RWPE1 (cell line): ENCODE measurements at regions not wholly inside any gene's neighbourhood (a gene's known extent, or its start where the extent isn't known, plus 50 kb on each side); places are given as distances from the start of the nearest gene placed in this dataset.

Source experiments
- CTCF ChIA-PET: fragments of 350-600 bp; sonication (Branson Sonifier 250); formaldehyde crosslinking; extraction: SDS; loops from one replicate; lab custom pipeline; 2021; lab: Yijun Ruan, JAX
- POLR2A ChIA-PET: fragments of 400-600 bp; formaldehyde crosslinking; extraction: SDS; loops from one replicate; lab custom pipeline; 2020; ENCODE audit warnings: antibody characterized with exemption; ENCODE audit not compliant: low non-redundant PET; lab: Yijun Ruan, JAX
- DNase-seq: peaks from one replicate; pipeline ENCODE4 v3.0.0; 2012; ENCODE audit warnings: low spot score
- H3K27ac ChIP-seq: fragments of 450-650 bp; 2 replicates; pipeline ENCODE4 v1.5.1; 2017
- TF ChIP-seq, protein P1 (sequence below): fragments of 450-650 bp; conservative IDR thresholded peaks from 2 replicates; pipeline ENCODE4 v1.5.1; 2017; ENCODE audit warnings: low read depth, mild to moderate bottlenecking

DNA sequence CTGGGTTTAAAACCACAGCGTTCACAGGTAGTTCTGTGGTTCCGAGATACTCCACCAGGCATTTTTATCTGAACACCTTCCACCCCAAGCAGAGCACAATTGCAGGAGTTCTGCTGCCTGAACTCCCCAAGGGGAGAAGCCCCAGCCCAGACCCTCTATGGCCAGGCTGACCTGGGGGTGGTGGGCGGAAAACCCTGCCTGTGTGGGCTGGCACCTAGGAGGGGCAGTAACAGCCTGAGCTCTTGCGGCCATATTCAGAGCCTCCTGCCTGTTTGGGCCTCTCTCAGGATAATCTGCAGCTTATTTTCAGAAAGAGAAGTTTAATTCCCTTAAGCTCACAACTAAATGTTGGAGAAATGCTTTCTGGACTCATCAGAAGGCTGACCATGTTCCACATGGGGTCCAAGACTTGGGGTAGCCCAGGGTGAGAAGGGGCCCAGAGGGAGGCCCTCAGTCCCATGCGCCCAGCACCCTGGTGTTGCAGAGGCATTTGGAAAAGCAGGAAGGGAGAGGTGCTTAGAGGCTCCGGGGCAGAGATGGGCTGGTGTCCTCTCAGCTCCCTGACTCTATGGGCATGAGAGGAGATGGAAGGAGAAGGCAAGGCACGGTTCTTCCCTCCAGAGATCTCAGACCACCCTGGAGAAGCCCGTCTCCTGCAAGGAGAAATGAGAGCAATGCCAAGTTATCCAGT is 195.6 kb upstream of the TPM1 start:
- POLR2A ChIA-PET = no interaction called here
- H3K27ac ChIP-seq = no peak overlapping the region
- CTCF ChIA-PET = interaction anchor here (0.7 to 1.9 kb wide), 5 partner anchors 15 to 247 kb away, joined by 3 to 6 read pairs (median 3); no protein-coding TSS in a partner anchor
- TF ChIP-seq, protein P1, sequence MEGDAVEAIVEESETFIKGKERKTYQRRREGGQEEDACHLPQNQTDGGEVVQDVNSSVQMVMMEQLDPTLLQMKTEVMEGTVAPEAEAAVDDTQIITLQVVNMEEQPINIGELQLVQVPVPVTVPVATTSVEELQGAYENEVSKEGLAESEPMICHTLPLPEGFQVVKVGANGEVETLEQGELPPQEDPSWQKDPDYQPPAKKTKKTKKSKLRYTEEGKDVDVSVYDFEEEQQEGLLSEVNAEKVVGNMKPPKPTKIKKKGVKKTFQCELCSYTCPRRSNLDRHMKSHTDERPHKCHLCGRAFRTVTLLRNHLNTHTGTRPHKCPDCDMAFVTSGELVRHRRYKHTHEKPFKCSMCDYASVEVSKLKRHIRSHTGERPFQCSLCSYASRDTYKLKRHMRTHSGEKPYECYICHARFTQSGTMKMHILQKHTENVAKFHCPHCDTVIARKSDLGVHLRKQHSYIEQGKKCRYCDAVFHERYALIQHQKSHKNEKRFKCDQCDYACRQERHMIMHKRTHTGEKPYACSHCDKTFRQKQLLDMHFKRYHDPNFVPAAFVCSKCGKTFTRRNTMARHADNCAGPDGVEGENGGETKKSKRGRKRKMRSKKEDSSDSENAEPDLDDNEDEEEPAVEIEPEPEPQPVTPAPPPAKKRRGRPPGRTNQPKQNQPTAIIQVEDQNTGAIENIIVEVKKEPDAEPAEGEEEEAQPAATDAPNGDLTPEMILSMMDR = no peak
- DNase-seq = no peak

DNA sequence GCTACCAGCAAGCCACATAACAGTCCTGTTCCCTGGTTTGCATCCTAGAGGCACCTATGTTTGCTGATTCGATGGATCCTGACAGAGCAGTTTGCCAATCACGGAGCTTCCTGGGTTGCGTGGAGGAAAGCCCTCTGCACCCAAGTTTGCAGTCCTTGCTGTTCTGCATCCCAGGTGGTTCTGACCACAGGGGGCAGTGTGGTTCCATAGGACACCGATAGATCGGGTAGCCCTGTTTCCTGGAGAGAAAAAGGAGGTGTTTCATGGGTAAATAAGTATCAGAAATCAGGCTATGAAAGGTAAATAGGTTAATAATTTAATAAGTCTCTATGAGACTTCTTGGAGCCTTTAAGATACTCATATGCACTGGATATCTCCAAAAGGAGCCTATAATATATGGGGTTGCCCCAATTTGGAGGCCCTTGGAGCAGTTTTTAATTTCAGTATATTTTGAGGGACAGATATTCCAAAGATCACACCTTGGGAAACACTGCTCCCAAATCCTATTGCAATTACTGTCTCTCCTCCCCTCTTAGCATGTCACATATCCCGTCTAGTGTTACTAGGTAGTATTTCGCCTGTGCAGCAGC is 194.6 kb upstream of the TPM1 start:
- CTCF ChIA-PET = interaction anchor here (0.5 to 1.9 kb wide), 14 partner anchors 10 to 246 kb away, joined by 3 to 6 read pairs (median 3); no protein-coding TSS in a partner anchor
- no peak overlapping the region for H3K27ac ChIP-seq
- POLR2A ChIA-PET = no interaction called here
- TF ChIP-seq, protein P1 = peak; percentile 83
- DNase-seq = peak; percentile 64

DNA sequence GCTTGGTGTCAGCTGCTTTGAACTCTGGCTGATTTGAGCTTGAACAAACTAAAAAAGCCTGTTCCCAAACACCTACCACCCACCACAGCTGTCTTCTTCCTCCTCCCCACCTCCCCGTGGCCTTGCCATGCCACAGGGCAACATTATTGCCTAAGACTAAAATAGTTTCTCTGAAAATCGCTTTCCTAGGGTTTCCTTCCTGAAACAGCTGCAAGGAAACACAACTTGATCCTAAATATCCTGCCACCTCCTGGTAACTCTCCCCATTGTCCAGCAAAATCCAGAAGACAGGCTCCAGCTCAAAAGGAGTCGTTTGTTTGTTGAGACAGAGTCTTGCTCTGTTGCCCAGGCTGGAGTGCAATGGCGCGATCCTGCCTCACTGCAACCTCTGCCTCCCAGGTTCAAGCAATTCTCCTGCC is 193.9 kb upstream of the TPM1 start:
- H3K27ac ChIP-seq = no peak overlapping the region
- CTCF ChIA-PET = interaction anchor here (0.7 to 1.2 kb wide), 5 partner anchors 9 to 244 kb away, joined by 3 to 6 read pairs (median 3); no protein-coding TSS in a partner anchor
- POLR2A ChIA-PET = no interaction called here
- DNase-seq = no peak
- TF ChIP-seq, protein P1 = no peak

DNA sequence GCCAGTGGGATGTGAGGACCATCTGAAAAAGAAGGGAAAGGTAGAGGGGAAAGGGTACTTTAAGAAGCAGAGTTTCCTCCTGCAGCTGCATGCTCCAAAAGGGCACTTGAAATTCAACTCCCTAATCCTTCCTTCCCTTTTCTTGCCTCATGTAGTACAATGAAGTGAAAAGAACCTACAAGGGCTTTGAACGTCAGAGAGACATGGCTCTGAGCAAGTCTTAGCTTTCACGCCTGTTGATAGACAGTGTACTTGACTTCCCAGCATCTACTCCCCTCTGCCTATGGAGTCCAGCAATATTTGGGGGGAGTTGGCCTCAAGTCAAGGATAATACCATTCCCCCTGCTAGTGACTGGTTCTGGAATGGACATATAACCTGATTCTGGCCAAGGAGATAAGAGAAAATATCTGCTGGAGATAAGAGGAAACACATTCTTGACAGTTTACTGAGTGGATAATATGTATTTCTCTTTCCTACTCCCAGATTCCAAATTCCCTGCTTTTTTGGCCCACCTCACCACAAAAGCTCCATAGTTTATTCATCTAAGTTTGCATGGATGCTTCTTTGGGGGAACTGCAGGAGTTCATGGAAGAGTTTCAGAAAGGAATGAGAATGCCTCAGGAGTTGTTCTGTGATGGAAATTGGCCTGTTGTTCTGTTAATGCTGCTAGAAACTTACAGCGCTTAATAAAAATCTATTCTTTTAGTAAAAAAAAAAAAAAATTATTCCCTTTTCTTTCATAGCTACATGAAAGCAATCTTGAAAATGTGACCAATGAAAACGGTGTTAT is 193.0 kb upstream of the TPM1 start:
- ChIA-PET CTCF (interaction anchor here (0.6 to 1.1 kb wide), 2 partner anchors 40 to 243 kb away, joined by 3 to 6 read pairs; no protein-coding TSS in a partner anchor), POLR2A (no interaction called here)
- DNase-seq = no peak
- TF ChIP-seq, protein P1 = no peak
- no peak overlapping the region for H3K27ac ChIP-seq

DNA sequence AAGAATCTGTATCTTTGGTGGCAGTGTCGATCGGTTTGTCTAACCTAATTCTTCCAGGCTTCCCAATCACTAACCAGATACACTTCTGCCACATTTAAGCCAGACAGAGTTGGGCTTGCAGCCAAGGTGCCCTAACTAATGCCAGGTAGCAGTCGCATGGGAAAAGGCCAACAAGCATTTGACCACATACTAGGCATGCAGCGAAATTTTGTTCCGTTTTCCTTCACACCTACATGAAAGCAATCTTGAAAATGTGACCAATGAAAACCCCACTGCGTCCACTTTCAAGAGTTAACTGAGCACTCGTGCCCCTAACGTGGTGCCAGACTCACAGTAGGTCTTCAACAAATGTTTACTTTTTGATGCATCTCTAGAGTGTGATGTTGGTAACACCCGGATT is 192.2 kb upstream of the TPM1 start:
- ChIA-PET CTCF (no interaction called here), POLR2A (interaction anchor here (0.7 kb wide), 1 partner anchor 40 kb away, joined by 4 read pairs; no protein-coding TSS in a partner anchor)
- no peak overlapping the region for H3K27ac ChIP-seq
- TF ChIP-seq, protein P1 = no peak
- no peak for DNase-seq

DNA sequence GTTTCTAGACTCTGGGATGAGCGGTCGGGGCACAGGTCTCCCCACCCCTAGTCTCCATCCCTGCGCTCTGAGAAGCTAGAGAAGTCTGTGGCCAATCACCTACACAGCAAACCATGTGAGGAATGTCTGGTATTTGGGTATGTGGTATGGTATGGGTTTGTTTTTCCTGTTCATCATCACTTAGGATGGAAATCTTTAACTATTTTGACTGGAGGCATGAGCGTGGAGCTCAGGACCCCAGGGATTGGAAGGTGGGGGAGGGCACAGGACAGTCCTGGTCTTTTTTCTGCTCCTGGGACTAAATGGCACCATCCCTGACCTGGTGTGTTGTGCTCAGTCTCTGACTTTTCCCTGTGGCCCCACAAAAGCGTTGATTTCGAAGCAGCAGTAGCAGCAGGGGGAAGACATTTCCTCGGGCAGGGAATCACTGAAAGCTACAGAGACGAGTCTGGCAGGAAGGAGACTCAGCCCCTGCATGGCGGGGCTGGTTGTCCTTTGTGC is 191.7 kb upstream of the TPM1 start:
- TF ChIP-seq, protein P1 = no peak
- CTCF ChIA-PET = no interaction called here
- peak; percentile 43 for DNase-seq
- POLR2A ChIA-PET = interaction anchor here (0.7 kb wide), 1 partner anchor 39 kb away, joined by 4 read pairs; no protein-coding TSS in a partner anchor
- H3K27ac ChIP-seq = no peak overlapping the region
